NB4 (cell line): ENCODE measurements at regions not wholly inside any gene's neighbourhood (a gene's known extent, or its start where the extent isn't known, plus 50 kb on each side); places are given as distances from the start of the nearest gene placed in this dataset.
A peak's percentile ranks its signal among the peaks of the same experiment; 100 is the strongest.

Source experiments
- DNase-seq: peaks from one replicate; pipeline ENCODE4 v3.0.0; 2010; ENCODE audit warnings: low read depth
- H3K4me3 ChIP-seq: one replicate; pipeline ENCODE4 v1.5.1; 2011; ENCODE audit warnings: mild to moderate bottlenecking, low read depth, low read length, moderate library complexity
- MYC ChIP-seq: IDR thresholded peaks from 2 replicates; pipeline ENCODE4 v1.6.1; 2011; ENCODE audit warnings: low read depth, low read length
- POLR2A ChIP-seq: IDR thresholded peaks from 2 replicates; pipeline ENCODE4 v1.6.1; 2011; ENCODE audit warnings: mild to moderate bottlenecking; ENCODE audit not compliant: insufficient read length; ENCODE audit errors: extremely low read depth
- TF ChIP-seq, protein P1 (sequence below): IDR thresholded peaks from one replicate; pipeline ENCODE4 v1.5.1; 2012; ENCODE audit warnings: low read depth, low read length
- TF ChIP-seq, protein P2 (sequence below): IDR thresholded peaks from 2 replicates; pipeline ENCODE4 v1.6.1; 2011; ENCODE audit warnings: low read depth, low read length

DNA sequence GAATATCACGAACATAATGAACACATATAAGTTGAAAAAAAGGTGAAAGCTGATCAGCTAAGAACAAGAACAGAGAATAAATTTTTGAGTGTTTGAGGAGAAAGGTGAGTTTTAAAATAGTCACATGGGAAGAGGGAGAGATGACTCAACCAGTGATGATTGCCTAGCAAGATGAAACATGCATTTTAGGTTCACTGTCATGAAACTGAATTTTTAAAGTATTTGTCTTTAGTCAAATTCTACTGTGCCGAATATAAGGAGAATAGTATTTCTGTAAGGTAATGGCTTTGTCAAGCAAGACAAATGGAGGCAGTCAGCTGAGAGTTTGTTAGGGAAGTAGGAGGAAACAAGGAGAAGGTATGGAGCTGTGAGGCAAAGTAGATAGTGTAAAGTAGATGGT lies 2557.4 kb downstream of the PCDH9 start:
- TF ChIP-seq, protein P1, sequence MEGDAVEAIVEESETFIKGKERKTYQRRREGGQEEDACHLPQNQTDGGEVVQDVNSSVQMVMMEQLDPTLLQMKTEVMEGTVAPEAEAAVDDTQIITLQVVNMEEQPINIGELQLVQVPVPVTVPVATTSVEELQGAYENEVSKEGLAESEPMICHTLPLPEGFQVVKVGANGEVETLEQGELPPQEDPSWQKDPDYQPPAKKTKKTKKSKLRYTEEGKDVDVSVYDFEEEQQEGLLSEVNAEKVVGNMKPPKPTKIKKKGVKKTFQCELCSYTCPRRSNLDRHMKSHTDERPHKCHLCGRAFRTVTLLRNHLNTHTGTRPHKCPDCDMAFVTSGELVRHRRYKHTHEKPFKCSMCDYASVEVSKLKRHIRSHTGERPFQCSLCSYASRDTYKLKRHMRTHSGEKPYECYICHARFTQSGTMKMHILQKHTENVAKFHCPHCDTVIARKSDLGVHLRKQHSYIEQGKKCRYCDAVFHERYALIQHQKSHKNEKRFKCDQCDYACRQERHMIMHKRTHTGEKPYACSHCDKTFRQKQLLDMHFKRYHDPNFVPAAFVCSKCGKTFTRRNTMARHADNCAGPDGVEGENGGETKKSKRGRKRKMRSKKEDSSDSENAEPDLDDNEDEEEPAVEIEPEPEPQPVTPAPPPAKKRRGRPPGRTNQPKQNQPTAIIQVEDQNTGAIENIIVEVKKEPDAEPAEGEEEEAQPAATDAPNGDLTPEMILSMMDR: no peak
- TF ChIP-seq, protein P2, sequence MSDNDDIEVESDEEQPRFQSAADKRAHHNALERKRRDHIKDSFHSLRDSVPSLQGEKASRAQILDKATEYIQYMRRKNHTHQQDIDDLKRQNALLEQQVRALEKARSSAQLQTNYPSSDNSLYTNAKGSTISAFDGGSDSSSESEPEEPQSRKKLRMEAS: no peak
- no peak for TF ChIP-seq MYC
- TF ChIP-seq POLR2A: no peak
- no peak for DNase-seq
- no peak overlapping the region for H3K4me3 ChIP-seq

DNA sequence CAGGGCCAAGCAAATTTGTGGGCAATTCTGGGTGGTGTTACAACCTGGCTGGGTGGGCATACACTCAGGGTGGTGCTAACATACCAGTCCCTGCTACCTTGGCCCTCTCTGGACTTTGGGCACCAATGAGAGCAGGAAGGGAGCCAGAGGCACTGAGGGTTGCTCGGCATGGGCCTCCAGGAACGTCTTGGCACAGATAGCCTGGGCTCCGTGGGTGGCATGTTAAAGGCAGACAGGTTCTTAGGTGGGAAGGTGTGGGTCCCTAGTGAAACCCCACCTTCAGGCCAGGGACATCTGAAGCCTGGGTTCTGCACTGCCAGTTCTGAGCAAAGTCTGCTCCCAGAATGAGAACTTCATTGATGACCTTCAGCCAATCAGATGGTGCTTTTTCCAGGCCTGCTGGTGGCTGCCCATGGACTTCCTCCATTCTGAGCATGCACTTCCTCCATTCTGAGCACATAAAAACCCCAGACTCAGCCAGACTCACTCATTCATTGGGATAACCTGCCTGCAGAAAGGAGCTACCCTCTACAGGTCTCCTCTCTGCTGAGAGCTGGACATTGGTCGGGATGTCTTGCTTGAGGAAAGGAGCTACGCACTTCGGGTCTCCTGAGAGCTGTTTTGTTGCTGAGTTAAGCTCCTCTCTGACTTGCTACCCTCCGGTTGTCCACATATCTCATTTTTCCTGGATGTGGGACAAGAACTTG lies 2567.1 kb downstream of the PCDH9 start:
- TF ChIP-seq MYC: no peak
- TF ChIP-seq, protein P1: no peak
- no peak overlapping the region for H3K4me3 ChIP-seq
- peak; percentile 3 for DNase-seq

DNA sequence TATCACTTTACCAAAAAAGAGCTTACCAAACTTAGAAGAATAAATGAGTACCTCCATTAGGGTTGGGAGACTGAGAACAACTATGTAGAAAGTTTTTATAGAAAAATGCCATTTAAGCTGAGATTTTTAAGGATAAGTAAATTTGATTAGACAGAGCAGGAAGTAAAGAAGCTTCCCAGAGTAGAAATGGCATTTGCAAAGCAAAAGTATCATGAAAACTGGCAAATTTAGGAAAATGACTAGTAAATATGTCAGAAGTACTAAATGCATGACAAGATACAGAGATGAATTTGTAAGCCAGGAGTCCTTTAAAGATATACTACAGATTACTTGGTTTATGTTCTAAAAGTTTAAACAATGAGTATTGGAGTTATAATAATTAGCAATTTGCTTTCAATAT lies 2581.8 kb downstream of the PCDH9 start:
- no peak for DNase-seq
- TF ChIP-seq POLR2A (no peak), MYC (no peak)
- TF ChIP-seq, protein P1: no peak
- TF ChIP-seq, protein P2: no peak
- no peak overlapping the region for H3K4me3 ChIP-seq

DNA sequence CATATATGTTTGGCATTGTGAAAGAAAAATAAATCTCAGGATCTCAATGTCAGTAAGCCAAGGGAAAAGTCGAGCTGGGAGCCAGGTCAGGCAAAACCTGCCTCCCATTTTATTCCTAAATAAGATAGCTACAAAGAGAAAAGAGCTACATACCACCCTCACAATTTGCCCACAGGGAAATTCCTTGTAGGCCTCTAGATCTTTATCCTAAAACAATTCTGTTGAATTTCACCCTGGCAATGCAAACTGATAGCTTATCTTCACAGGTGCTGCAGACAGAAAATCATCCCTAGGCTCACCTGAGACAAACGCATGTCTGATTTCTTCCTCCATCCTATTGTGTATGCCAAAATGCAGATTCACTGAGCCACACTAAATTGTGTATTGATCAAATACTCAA lies 2587.1 kb downstream of the PCDH9 start:
- TF ChIP-seq POLR2A (no peak), MYC (no peak)
- TF ChIP-seq, protein P1: no peak
- TF ChIP-seq, protein P2: no peak
- H3K4me3 ChIP-seq: no peak overlapping the region
- no peak for DNase-seq

DNA sequence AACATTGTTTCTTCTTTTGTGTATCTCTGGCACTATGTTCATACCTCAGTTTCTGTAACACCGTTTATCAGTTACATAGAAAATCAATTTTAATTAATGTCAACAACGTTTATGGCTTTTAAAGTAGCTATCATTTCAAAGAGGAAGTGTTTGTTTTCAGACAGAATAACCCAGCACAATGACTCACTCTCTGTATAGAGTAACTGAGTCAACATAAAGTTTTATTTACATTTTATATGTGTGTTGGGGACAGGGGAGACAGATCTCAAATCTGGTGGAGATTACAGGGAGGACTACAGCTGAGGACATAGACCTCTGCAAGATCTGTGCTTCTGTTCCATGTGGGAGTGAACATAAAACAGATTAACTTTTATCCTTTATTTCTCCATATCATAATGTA lies 2590.1 kb downstream of the PCDH9 start:
- no peak for DNase-seq
- TF ChIP-seq MYC: no peak
- TF ChIP-seq, protein P1: no peak
- TF ChIP-seq POLR2A: no peak
- TF ChIP-seq, protein P2: no peak
- no peak overlapping the region for H3K4me3 ChIP-seq

DNA sequence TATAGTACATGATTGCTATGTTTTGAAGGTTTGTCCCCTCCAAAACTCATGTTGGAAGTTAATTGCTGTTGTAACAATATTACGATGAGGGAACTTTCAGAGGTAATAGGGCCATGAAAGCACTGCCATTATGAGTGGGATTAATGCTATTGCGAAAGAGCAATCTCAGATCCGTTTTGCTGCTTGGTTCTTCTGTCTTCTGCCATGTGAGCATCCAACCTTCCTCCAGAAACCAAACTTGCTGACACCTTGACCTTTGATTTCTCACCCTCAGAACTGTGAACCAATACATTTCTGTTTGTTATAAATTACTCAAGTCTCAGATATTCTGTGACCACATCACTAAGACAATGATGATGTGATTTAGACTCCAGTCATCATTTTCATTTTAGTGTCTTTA lies 2590.9 kb downstream of the PCDH9 start:
- no peak for DNase-seq
- no peak overlapping the region for H3K4me3 ChIP-seq
- TF ChIP-seq, protein P2: no peak
- TF ChIP-seq, protein P1: no peak
- TF ChIP-seq MYC (no peak), POLR2A (no peak)
